ENCODE measurements at regions not wholly inside any gene's neighbourhood (a gene's known extent, or its start where the extent isn't known, plus 50 kb on each side); places are given as distances from the start of the nearest gene placed in this dataset.
A peak's percentile ranks its signal among the peaks of the same experiment; 100 is the strongest.
"Not testable (repeated sequence)": the region's sequence is repeated elsewhere in the genome, so short reads cannot be mapped to it uniquely, and the experiment has no call there.

DNA sequence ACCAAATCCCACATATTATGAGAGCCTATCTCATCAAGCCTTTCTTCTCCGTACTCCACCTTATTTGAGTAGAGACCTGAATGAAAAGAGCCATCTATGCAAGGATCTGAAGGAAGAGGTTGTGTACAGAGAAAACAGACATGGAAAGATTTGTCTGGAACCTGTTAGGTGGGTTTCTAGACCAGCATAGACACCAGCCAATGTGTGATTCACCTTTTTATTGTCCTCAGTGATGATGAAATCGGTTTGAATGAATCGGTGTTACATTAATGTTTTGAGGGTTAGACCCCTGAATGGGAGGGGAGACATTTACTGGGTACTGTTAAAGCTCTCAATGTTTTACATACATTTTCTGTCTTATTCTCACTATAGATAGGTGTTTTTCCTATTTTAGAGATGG is 223.6 kb downstream of the NMUR2 start:
- DNase-seq (ENCODE audit: low read depth in 3 of 3): no peak

DNA sequence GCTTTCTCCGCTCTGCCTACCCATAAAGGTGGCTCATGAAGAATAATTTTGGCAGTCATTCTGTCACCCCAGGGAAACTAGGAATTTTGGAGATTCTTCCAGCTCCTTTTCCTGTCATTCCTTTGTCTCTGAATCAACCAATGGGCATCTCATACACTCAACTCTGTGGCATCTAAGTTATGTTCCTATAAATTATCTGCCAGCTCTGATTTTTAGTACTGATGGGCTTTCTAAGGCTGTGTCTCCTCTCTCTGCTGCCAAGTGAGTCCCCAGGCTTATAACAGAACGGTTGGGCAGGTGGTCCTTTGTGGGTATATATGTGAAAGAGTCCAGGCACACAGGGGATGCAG is 226.8 kb downstream of the NMUR2 start:
- no peak for DNase-seq (ENCODE audit: low read depth in 3 of 3)

GRCh38 chr5:152177626-152178349 is 227.3 kb downstream of the NMUR2 start:
- no peak for DNase-seq (ENCODE audit: low read depth in 3 of 3)

DNA sequence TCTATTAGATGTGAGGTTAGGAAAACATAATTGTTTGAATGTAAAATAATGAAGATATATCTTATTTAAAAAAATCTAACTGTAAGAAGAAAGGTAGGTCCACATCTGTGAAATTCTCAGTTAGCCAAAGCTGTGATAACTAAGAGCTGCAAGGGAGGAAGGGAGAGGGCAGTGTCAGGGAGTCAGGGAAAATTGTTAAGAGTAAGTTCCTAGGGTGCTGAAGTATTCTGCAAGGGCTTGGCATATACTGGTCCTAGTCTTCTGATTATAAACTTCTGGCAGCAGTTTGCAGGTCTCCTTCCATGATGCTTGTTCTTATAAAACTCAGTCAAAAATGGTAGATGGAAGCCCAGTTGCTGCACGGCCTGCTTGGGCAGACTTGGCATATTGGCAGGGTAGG is 233.2 kb downstream of the NMUR2 start:
- DNase-seq (ENCODE audit: low read depth in 3 of 3): no peak

GRCh38 chr5:152170350-152170749 is 234.7 kb downstream of the NMUR2 start:
- no peak for DNase-seq (ENCODE audit: low read depth in 3 of 3)

DNA sequence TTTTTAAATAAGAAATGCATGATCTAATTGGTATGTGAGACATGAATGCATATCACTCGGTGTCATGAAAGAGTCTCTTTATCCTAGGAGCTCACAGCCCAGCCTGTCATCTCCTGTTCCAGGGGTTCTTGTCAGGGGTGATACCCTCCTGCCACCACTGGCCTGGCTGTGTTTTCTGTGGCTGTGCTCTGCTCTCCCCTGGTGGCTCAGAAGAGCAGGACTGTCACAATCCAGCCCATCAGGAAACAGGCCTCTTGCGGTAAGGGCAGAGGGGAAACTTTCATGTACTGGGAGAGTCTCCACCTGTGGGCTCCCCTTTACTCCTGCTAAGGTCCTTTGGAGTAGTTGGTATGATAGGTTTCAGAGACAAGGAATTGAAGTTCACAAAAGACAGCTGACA is 240.2 kb upstream of the GLRA1 start:
- DNase-seq (ENCODE audit: low read depth in 3 of 3): no peak

GRCh38 chr5:152159894-152160293 is 235.2 kb upstream of the GLRA1 start:
- DNase-seq (ENCODE audit: low read depth in 3 of 3): not testable (repeated sequence)

DNA sequence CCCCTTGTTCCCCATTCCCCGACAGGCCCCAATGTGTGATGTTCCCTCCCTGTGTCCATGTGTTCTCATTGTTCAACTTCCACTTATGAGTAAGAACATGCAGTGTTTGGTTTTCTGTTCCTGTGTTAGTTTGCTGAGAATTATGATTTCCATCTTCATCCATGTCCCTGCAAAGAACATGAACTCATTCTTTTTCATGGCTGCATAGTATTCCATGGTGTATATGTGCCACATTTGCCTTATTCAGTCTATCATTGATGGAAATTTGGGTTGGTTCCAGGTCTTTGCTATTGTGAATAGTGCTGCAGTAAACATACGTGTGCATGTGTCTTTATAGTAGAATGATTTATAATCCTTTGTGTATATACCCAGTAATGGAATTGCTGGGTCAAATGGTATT is 229.8 kb upstream of the GLRA1 start:
- not testable (repeated sequence) for DNase-seq (ENCODE audit: low read depth in 3 of 3)

DNA sequence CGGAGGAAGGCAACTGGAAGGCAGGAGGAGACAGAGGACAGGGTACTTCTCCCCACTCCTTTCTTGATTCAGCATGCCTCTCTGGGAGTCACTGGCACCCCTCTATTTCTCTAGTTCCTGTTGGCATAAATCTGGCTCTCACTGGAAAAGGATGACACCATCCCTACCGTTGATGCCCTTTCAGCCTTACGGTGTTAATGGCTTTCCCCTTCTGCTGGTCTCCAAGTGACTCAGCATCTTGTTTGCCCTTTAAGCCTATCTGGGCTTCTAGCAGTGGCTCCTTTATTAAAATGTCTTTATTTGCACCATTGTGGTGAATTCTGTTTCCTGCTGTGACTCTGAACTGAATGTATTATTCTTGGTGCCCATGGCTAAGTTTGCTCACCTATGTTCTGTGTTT is 227.3 kb upstream of the GLRA1 start:
- no peak for DNase-seq (ENCODE audit: low read depth in 3 of 3)

DNA sequence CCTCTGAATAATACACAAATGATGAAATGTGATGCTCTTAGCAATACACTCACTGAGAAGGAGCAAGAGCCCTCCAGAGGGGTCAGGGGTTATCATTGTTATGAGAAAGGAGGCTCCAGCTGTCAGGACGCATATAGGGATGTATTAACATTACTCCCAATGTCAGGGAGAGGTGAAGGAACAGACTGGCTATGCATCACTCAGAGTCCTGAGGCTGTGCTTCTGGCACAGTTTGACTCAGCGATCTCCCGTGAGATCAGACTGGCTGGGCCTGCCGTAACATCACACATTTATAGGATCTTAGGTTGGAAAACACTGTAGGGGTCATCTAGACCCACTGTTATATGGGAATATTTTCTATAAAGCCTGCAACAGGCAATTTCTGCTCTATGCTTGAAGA is 226.5 kb upstream of the GLRA1 start:
- no peak for DNase-seq (ENCODE audit: low read depth in 3 of 3)

DNA sequence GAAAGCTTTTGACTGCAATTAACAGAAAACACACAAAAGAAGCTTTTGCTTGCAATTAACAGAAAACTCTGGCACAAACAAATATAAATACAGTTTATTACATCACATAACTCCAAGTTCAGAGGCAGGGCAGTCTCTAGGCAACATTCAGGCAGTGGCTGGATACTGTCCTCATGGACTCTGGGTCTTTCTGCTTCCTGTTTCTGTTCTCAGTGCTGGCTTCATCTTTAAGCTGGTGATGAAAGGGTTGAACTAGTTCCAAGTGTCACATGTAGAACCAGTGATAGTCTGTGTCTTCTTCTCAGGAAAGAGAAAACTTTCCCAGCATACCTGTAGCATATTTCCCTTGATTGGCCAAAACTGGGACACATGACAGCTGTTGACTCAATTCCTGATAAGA is 222.6 kb upstream of the GLRA1 start:
- DNase-seq (ENCODE audit: low read depth in 3 of 3): no peak

GRCh38 chr5:152146566-152146965 is 221.9 kb upstream of the GLRA1 start:
- no peak for DNase-seq (ENCODE audit: low read depth in 3 of 3)

- DNase-seq (ENCODE audit: low read depth in 3 of 3): no peak
Measured at GRCh38 chr5:152144556-152144955, 219.9 kb upstream of the GLRA1 start.

DNA sequence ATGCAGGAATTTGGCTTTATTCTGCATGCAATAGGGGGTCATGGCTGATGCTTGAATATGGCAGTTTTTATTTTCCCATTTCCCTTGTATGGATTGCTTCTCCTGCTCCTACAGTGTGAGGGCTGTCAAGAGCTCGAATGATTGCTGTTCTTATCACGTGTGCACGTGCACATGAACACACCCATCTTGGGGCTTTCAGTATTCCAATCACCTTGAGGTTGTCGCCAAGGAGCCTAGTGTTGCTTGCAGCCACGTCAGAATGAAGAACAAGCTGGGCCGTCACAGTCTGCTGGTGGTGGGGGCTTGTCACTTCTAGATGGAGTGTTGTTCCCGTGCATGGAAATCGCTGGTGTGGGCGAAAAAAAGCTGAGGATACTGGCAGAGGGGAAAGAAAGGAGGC is 219.4 kb upstream of the GLRA1 start:
- DNase-seq (ENCODE audit: low read depth in 3 of 3): no peak

DNA sequence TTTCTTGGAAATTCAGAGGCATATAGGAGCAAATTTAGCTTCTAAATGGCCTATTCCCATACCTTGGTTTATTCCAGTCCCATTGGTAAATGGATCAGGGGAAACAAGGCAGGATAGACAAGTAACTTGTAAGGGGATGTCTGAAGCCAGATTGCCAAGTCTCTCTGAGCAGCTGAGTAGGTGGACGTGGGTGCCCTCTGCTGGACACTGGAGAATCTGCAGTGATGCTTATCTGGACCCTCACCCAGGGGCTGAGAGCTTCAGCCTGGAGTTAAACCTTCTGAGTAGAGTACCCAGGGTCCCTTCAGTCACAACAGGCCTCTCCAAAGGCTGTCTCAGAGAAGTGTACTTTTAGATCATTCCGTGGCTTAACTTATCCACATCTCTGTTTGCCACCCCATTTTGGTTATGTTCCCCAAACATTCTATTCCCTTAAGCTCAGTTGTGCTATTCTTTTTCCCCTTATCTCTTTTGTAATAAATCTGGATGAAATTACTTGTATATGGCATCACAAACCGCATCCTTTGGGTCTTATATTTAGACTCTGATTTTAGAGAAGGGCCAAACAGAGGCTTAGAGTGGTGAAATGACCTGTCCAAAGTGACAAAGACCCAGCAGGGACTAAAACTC is 218.3 kb upstream of the GLRA1 start:
- DNase-seq (ENCODE audit: low read depth in 3 of 3): peak; percentile 32 to 58 (median 36)

DNA sequence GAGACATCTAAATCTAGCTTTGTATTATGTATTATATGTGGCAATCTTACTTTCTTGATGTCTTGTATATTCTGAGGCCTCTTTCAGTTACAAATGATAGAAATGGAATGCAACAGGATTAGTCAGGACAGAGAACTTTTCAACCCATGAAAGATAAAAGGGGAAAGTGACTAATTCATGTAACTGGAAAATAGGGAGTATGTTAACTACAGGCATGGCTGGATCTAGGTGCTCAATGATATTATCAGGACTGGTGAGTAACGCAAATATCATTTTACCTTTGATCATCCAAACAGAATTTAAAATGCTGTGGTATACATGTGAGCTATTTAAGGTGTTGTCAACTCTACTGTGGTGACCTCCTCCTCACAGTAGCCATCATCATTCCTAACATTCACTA is 215.7 kb upstream of the GLRA1 start:
- DNase-seq (ENCODE audit: low read depth in 3 of 3): no peak

DNA sequence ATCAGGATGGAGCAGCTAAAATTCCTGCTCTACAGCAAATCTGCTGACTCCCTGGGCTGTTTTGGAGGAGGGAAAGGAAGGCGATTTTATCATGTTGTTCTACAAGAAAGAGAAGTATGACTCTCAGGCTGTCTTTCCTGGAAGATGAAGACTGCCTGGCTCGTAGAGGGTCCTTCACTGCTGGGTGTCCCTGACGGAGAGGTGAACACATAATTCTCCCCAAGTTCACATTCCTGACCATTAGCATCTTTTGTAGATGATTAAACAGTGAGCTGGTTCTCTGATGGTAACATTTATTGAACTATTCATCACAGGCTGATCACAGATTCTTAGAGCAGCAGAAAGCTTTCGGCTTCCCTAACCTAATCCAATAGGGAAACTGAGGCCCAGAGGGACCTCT is 212.4 kb upstream of the GLRA1 start:
- no peak for DNase-seq (ENCODE audit: low read depth in 3 of 3)

GRCh38 chr5:152136321-152136720 is 211.7 kb upstream of the GLRA1 start:
- no peak for DNase-seq (ENCODE audit: low read depth in 3 of 3)

DNA sequence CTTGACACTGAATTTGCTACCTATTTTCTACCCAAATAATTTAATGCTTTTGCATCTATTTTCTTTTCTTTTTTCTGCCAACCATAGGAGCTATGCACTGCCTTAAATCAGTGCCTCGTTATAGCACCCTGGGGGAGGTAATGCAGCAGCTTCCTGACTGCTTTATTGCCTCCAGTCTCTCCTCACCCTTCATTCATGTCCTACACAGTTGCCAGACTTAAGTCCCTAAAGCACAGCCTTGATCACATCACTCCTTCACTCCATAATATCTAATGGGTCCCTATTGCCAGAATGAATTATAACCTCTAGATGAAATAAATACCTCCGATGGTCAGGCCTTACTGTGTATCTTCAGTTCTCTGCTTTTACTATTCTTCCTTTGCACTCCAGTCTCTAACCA is 211.2 kb upstream of the GLRA1 start:
- no peak for DNase-seq (ENCODE audit: low read depth in 3 of 3)

- no peak for DNase-seq (ENCODE audit: low read depth in 3 of 3)
Measured at GRCh38 chr5:152125661-152126205, 201.1 kb upstream of the GLRA1 start.

DNA sequence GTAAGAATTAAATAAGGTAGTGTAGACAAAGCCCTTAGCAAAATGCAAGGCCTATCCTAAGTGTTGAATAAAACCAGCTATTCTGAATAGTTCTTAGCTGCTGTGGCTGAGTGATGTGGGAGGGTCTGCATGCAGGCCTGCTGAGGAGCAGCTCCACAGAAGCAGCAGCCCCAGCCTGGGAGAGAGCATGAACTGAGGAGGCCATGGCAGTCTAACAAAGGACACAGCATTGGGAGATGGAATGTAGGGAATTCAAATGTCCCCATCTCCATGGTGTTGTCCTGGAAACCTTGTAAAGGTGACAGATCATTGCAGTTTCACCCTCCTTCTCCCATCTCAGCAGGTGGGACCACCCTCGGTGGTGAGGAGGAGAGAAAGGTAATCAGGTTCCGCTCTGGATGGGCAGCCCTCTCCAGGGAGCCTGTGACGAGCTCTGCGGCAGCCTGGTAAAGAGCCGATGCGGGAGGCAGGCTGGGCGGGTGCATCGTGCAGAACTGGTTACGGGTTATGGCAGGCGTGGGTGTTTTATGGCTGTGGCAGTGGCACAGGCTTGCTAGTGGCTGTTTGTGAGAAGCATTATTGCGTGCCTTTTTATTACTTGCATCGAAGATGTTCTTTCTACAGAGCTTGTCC is 199.9 kb upstream of the GLRA1 start:
- no peak for DNase-seq (ENCODE audit: low read depth in 3 of 3)

DNA sequence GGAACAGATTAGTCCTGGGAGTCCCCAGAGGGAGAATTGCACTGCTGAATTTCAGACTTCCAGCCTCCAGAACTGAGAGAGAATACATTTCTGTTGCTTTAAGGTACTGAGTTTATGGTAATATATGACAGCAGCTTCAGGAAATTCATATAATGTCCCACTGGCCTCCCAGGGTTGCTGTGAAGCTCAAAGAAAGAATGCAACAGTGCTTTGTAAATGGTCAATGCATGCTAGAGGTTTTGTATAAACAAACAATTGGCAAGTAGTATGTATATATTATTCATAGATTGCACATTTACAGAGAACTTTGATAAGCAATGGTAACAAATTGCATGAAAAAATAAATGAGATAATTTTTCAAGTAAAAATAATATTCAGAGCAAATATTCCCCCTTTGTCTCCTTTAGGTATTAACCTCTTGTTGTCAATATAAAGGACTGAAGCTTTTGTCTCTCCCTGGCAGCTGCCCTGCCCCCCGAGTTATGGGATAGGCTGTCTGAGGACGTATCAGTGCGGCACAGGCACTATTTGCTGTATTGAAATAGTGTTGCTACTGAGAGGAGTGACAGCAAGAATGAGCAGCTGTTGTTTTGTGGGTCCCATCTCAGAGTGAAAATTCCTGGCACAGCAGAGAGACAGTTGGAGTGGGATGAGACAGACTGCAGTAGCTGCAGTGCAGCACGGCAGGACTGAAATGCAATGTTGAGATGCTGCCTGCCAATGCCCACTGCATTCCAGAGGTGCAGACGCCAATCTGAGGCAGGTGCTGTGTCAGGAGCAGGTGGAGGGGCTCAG is 194.2 kb upstream of the GLRA1 start:
- no peak for DNase-seq (ENCODE audit: low read depth in 3 of 3)
